ENCODE measurements at regions not wholly inside any gene's neighbourhood (a gene's known extent, or its start where the extent isn't known, plus 50 kb on each side); places are given as distances from the start of the nearest gene placed in this dataset.

- no peak for TF ChIP-seq MTF1 (CRISPR knock-in tag; IDR thresholded peaks at IDR 0.05)
- TF ChIP-seq RARA (CRISPR knock-in tag; IDR thresholded peaks at IDR 0.05), result no peak
- no peak for TF ChIP-seq ZNF331 (CRISPR knock-in tag; IDR thresholded peaks at IDR 0.05)
- TF ChIP-seq CEBPB (IDR thresholded peaks at IDR 0.05; ENCODE audit: borderline replicate concordance, low read depth, low read length), result no peak
- no peak for TF ChIP-seq ZC3H13 (CRISPR knock-in tag; IDR thresholded peaks at IDR 0.05)
Measured at GRCh38 chr2:204143216-204144014, 206.9 kb downstream of the ICOS start (continued).

- TF ChIP-seq FOXO4 (CRISPR knock-in tag; conservative IDR thresholded peaks at IDR 0.05) (no peak), MYPOP (CRISPR knock-in tag; IDR thresholded peaks at IDR 0.05) (no peak), KAT2B (IDR thresholded peaks at IDR 0.05; ENCODE audit: borderline replicate concordance, low read depth, low read length) (no peak), HDAC1 (CRISPR knock-in tag; IDR thresholded peaks at IDR 0.05) (no peak), ETV5 (CRISPR knock-in tag; IDR thresholded peaks at IDR 0.05; ENCODE audit: borderline replicate concordance) (no peak)
- FAIRE-seq, result no peak
- BruUV-seq (replicated peaks), result no TSS peak
Measured at GRCh38 chr2:204144492-204144891, 207.9 kb downstream of the ICOS start.

More at GRCh38 chr2:204144492-204144891, 207.9 kb downstream of the ICOS start:
- no peak overlapping the region for H3K4me2 ChIP-seq (ENCODE audit: low read depth, low read length)
- no peak for ATAC-seq
- peaks cover 0 to 4% of the 10 kb centered on the region in 2 experiments; a peak in 2 of 5 replicates for H3K27me3 ChIP-seq (ENCODE audit: control insufficient read depth in 1 of 2, insufficient read depth in 2 of 2, low read length in 2 of 2)
- no peak for DNase-seq (ENCODE audit: low spot score)
- ChIA-PET CTCF (ENCODE audit: low intra/inter-chr PET ratio, low total read pairs) (interaction anchor here (2.3 kb wide), 1 partner anchor 34 kb away, joined by 20 read pairs; no protein-coding TSS in a partner anchor), POLR2A (no interaction called here)
- no peaks in the 10 kb centered on the region for H3K9me3 ChIP-seq (ENCODE audit: low read length)
- H3K79me2 ChIP-seq (ENCODE audit: insufficient read depth, low read length), result no peaks in the 10 kb centered on the region
- intact Hi-C loops (cut with micrococcal nuclease; ENCODE audit: unreplicated experiment), result loop anchor here (2.0 to 10.0 kb wide), 2 partner anchors 548 to 1540 kb away; partner anchors contain the start of gene NRP2
- H3K9ac ChIP-seq (ENCODE audit: insufficient read depth, low read depth, low read length), result no peak overlapping the region
- H3K4me3 ChIP-seq (replicated peaks in 1 of 3; ENCODE audit: insufficient read depth in 1 of 3, low read depth in 2 of 3, low read length in 3 of 3), result no peak overlapping the region
- no peaks in the 10 kb centered on the region for H3K4me1 ChIP-seq (ENCODE audit: insufficient read depth, low read length)
- WGBS (ENCODE audit: low lambda C conversion rate), result 27% methylated on average over 3 of the region's 3 CpGs
- no peaks in the 10 kb centered on the region for H4K20me1 ChIP-seq (ENCODE audit: insufficient read depth, low read length)
- in situ Hi-C loops (cut with HindIII; ENCODE audit: extremely low pct_ligation_motif_present, low pct_unique_long_range_greater_than_20kb), result no loop called here
- H2AFZ ChIP-seq (ENCODE audit: low read length), result no peak overlapping the region
- H3K36me3 ChIP-seq (replicated peaks in 1 of 2; ENCODE audit: control insufficient read depth in 1 of 2, insufficient read depth in 2 of 2, low read length in 2 of 2), result no peaks in the 10 kb centered on the region
- H3K27ac ChIP-seq (ENCODE audit: extremely low read length, insufficient read depth, low read length), result no peak overlapping the region
